ENCODE measurements at regions not wholly inside any gene's neighbourhood (a gene's known extent, or its start where the extent isn't known, plus 50 kb on each side); places are given as distances from the start of the nearest gene placed in this dataset.

DNA sequence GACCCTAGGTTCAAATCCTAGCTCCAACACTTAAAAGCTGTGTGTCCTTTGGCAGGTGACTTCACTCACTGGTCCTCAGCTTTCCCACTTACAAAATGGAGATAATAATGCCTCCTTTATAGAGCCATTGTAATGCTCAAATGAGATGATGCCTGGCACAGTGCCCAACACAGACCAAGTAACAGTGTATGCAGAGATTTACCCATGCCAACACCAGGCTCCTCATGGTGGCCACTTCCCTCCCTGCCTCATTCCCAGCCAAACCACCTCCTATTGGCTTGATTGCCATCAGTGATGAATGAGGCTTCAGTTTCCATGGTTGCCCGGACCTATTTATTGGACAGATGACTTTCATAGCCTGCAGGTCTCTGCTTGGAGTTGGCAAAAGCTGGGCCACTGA lies 469.4 kb downstream of the CDK5RAP2 start:
- no peak for DNase-seq

- DNase-seq: no peak
Observed at GRCh38 chr9:120109242-120109641, 470.7 kb downstream of the CDK5RAP2 start.

GRCh38 chr9:120107138-120107537 lies 472.8 kb downstream of the CDK5RAP2 start:
- no peak for DNase-seq

- no peak for DNase-seq
Observed at GRCh38 chr9:120104771-120105170, 475.2 kb downstream of the CDK5RAP2 start.

DNA sequence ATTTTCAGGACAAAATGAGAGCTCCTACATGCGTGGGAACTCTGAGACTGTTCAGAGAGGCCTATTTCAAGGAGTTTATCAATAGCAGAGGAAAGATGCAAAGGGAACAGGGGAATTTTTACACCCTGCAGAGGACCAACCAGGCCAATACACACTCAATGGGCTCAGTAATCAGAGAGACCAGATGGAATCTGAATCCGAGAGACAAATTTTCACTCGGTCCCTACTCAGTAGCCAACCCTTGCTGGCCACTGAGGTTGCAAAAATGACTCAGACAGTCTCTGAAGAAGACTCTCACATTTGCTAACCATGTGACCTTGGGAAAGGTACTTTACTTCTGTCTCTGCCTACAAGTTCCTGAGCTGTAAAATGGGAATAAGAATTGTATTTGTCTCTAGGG lies 479.4 kb downstream of the CDK5RAP2 start:
- DNase-seq: no peak

GRCh38 chr9:120099065-120099464 lies 480.9 kb downstream of the CDK5RAP2 start:
- no peak for DNase-seq

DNA sequence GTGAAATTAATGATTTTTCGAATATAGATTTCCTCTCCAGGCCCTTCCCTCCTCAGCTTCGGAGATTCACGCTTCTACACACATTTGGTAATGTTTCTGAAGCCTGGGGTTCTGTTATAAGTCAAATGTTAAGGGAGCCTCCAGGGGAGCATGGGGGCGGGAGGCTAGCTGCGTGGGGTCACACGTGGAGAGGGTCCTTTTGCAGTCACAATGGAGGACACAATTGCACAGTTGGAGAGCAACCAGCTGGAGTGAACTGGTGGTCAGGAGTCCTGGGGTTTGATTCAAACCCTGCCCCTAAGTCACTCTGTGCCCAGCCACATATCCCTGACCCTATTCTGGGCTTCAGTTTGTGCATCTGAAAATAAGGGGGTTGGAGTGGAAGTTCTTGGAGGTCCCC lies 481.4 kb downstream of the CDK5RAP2 start:
- DNase-seq: no peak

- no peak for DNase-seq
Observed at GRCh38 chr9:120091206-120091605, 488.8 kb downstream of the CDK5RAP2 start.

GRCh38 chr9:120080849-120081248 lies 499.1 kb downstream of the CDK5RAP2 start:
- no peak for DNase-seq

DNA sequence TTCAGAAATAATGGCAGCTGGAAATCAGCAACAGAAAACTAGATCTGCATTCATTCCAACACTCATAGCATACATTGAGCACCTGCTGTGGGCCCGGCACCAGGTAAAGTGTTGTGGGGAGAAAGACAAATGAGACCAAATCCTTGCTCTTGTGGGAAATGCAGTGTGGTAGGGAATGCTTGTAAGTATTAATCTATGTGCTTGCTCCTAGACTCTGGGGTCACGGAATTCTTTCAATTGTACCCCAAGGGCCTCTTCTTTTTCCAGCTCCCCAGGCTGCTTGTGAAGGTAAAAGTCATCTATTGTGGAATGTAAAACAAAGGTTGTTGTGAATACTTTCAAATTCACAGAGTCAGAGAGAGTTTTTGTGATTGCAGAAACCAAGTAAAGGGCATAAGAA lies 501.9 kb downstream of the CDK5RAP2 start:
- no peak for DNase-seq

DNA sequence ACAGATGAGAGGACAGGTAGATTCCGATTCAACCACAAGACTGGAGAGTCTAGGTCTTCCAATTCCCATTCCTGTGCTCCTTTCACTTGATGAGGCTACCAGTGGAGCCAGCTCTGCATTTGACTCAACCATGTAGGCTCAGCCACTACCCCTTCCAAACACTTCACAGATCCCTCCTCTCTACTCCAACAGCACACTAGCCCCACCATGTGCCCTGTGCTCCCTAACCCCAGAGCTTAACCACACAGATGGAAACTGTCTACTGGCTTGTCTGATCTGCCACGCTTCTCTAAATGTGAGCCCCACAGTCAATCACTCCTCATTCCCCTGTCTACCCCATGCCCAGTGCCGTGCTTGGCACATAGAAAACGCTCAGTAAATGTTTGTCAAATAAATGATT lies 508.2 kb downstream of the CDK5RAP2 start:
- no peak for DNase-seq

- no peak for DNase-seq
Observed at GRCh38 chr9:120066315-120066714, 513.7 kb downstream of the CDK5RAP2 start.

DNA sequence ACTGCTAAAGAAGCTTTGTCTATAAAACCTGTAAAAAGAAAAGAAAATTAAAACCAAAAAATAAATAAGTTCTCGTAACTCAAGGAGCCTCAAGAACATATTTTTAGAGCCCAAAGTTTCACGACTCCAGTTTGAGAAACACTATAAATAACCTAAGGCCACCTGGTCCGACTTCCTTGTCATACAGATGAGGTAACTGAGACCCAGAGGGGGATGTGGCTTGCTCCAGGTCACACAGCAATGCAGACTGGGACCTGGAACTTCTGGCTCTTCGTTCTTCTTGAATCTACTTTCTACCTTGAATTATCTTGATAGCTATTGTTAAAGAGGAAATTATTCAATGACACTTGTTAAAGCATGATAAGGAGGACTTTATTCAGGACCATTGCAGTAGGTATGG lies 514.8 kb downstream of the CDK5RAP2 start:
- no peak for DNase-seq

- DNase-seq: no peak
Observed at GRCh38 chr9:120045011-120045410, 535.0 kb downstream of the CDK5RAP2 start.

- DNase-seq: no peak
Observed at GRCh38 chr9:120043448-120043847, 536.5 kb downstream of the CDK5RAP2 start.

DNA sequence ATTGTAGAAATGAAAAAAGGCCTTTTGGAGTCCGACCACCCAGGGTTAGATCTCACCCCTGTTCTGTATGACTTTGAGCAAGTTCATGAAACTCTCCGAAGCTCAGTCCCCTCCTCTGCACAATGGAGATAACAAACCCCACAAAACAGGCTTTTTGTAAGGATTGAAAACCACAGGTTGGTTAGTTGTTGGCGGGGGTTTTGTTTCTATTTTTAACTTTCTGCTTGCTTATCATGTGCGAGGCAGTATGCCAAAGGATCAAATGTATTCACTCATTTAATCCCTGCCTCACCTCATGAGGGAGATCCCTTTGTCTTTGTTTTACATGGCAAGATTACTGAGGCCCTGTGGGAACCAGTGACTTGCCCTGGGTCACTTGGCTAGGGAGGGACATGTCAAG lies 539.1 kb downstream of the CDK5RAP2 start:
- DNase-seq: no peak

DNA sequence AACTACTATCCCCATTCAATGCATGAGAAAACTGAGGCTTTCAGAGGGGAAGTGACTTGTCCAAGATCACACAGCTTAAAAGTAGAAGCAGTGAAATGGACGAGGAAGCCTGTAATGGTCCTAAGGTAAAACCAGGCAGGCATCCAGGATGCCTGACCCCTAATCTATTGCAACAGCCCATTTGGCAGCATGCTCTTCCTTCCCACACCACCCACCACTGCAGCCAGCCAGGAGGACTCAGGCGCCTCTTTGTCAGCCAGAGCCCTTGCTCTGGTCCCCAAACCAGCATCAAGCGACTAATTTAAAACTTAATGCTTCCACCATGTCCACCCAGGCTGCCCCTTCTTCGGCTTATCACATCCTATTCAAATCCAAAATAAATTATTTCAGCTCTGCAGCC lies 541.6 kb downstream of the CDK5RAP2 start:
- no peak for DNase-seq

GRCh38 chr9:120032639-120033038 lies 547.3 kb downstream of the CDK5RAP2 start:
- no peak for DNase-seq

DNA sequence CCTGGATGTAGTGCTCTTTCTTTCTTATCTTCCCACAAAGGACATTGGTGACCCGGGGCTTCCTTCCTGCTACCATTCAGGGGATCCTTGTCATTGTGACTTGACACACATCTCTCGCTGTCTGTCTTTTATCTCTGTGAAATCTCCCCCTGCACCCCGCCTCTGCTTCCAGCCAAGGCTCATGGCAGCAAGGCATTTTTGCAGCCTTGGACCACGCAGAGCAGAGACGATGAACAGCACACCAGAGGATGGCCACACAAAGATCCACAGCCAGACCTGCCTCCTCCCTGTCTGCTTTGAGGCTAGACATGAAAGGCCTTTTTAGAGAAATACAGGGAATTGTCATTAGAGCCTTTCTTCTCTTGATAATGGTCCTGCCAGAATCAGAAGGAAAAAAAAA lies 549.1 kb downstream of the CDK5RAP2 start:
- no peak for DNase-seq

GRCh38 chr9:120018550-120018949 lies 561.4 kb downstream of the CDK5RAP2 start:
- no peak for DNase-seq

DNA sequence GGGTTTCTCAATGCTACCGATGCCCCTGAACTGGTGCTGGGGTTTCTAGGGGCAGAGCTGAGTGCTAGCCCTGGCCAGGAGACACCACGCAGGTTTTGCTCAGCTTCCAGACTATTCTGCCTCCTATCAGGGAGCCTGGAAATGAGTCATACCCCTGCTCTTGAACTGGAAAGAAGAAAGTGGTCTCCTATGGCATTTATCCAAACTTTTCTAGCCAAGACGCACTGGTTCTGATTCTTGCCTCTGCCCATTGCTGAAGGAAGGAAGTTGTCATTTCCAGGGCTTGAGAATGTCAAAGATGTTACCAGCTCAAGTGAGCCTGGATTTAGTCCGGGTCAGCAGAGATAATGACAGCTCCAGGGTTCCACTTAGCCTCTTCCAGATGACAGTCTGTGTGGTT lies 561.9 kb downstream of the CDK5RAP2 start:
- DNase-seq: no peak

DNA sequence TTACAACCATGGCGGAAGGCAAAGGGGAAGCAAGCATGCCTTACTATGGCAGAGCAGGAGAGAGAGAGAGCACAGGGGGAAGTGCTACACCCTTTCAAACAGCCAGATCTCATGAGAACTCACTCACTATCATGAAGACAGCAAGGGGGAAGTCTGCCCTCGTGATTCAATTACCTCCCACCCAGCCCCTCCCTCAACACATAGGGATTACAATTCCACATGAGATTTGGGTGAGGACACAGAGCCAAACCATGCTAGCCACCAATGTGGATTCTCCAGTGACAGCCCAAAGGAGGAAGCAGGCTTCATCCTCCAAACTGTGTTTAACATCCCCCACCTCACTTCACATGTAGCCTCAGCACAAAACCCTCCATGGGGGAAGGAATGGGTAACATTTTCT lies 563.7 kb downstream of the CDK5RAP2 start:
- no peak for DNase-seq

DNA sequence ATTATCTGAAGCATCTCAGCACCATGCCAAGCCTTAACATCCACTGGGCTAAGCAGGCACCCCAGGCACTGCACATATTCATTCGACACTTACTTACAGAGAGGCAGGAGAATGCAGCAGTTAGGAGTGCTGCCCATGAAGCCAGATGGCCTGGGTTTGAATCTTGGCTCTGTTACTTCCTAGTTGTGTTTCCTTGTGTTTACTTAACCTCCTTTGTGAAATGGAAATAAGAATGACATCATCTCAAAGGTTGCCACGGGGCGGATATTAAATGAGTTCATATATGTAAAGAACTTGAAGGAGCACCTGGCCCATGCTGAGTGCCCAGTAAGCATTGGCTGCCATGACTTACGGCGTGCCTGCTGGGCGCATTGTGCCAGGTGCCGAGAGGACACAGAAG lies 565.2 kb downstream of the CDK5RAP2 start:
- no peak for DNase-seq

GRCh38 chr9:120009856-120010255 lies 570.1 kb downstream of the CDK5RAP2 start:
- DNase-seq: no peak

- no peak for DNase-seq
Observed at GRCh38 chr9:120001536-120001935, 578.4 kb downstream of the CDK5RAP2 start.

GRCh38 chr9:119998614-119999013 lies 581.4 kb downstream of the CDK5RAP2 start:
- DNase-seq: no peak

Measured in cerebellar nuclear complex (tissue), 1 donor.